Inferior parietal cortex (tissue), 1 donor: ENCODE measurements at regions not wholly inside any gene's neighbourhood (a gene's known extent, or its start where the extent isn't known, plus 50 kb on each side); places are given as distances from the start of the nearest gene placed in this dataset.
"Not testable (repeated sequence)": the region's sequence is repeated elsewhere in the genome, so short reads cannot be mapped to it uniquely, and the experiment has no call there.

Experiments
- DNase-seq: peaks from one replicate; pipeline ENCODE4 v3.0.0-alpha.2; 2016; ENCODE audit errors: extremely low spot score

- no peak for DNase-seq
These were observed 111.3 kb upstream of the WARS2 start for GRCh38 chr1:119251751-119252150.

- DNase-seq = no peak
These were observed 112.9 kb upstream of the WARS2 start for GRCh38 chr1:119253366-119253765.

- no peak for DNase-seq
These were observed 113.7 kb upstream of the WARS2 start for GRCh38 chr1:119254067-119254720.

- DNase-seq = not testable (repeated sequence)
These were observed 112.5 kb upstream of the HAO2 start for GRCh38 chr1:119256089-119256488.

- DNase-seq = no peak
These were observed 108.1 kb upstream of the HAO2 start for GRCh38 chr1:119260506-119260905.

GRCh38 chr1:119266386-119266785, 102.2 kb upstream of the HAO2 start:
- DNase-seq = no peak

GRCh38 chr1:119266858-119267257, 101.7 kb upstream of the HAO2 start:
- DNase-seq = no peak

- DNase-seq = not testable (repeated sequence)
These were observed 101.3 kb upstream of the HAO2 start for GRCh38 chr1:119267288-119267687.

- no peak for DNase-seq
These were observed 99.7 kb upstream of the HAO2 start for GRCh38 chr1:119268879-119269278.

- DNase-seq = peak; percentile 58
These were observed 93.1 kb upstream of the HAO2 start for GRCh38 chr1:119275145-119276134.

- no peak for DNase-seq
These were observed 92.0 kb upstream of the HAO2 start for GRCh38 chr1:119276558-119276957.

- DNase-seq = no peak
These were observed 88.9 kb upstream of the HAO2 start for GRCh38 chr1:119279456-119280381.

GRCh38 chr1:119285482-119285881, 83.1 kb upstream of the HAO2 start:
- no peak for DNase-seq

GRCh38 chr1:119286587-119287181, 81.9 kb upstream of the HAO2 start:
- DNase-seq = peak; percentile 39

GRCh38 chr1:119288751-119289150, 79.8 kb upstream of the HAO2 start:
- DNase-seq = no peak

- DNase-seq = no peak
These were observed 78.3 kb upstream of the HAO2 start for GRCh38 chr1:119290297-119290696.

- no peak for DNase-seq
These were observed 76.9 kb upstream of the HAO2 start for GRCh38 chr1:119291611-119292206.

- DNase-seq = no peak
These were observed 74.8 kb upstream of the HAO2 start for GRCh38 chr1:119293797-119294196.

GRCh38 chr1:119294199-119294598, 74.4 kb upstream of the HAO2 start:
- DNase-seq = no peak

- DNase-seq = no peak
These were observed 73.9 kb upstream of the HAO2 start for GRCh38 chr1:119294722-119295121.

- no peak for DNase-seq
These were observed 69.8 kb upstream of the HAO2 start for GRCh38 chr1:119298687-119299303.
